Left lung (tissue), 4 donors: ENCODE measurements at regions not wholly inside any gene's neighbourhood (a gene's known extent, or its start where the extent isn't known, plus 50 kb on each side); places are given as distances from the start of the nearest gene placed in this dataset.

Experiments used
- ATAC-seq: fragments of 200-7000 bp; cut with Tn5 transposase; one replicate; pipeline ENCODE4 v1.9.1; 2020; ENCODE audit warnings: moderate library complexity
- DNase-seq, 4 donors: peaks; one replicate each; pipeline ENCODE4 v3.0.0-alpha.2; 2013 to 2020
- H3K27ac ChIP-seq, 2 donors: fragments of 200-600 bp; sonication (generic) in 1 of 2; one replicate each; pipeline versions ENCODE4 v1.5.0 to v1.8.0; 2020 to 2021
- H3K27me3 ChIP-seq, 2 donors: fragments of 200-600 bp; sonication (generic) in 1 of 2; one replicate each; pipeline versions ENCODE4 v1.5.0 to v1.8.0; 2020 to 2021
- H3K36me3 ChIP-seq, 2 donors: fragments of 200-600 bp; sonication (generic) in 1 of 2; one replicate each; pipeline versions ENCODE4 v1.5.0 to v1.8.0; 2020 to 2021
- H3K4me1 ChIP-seq, 2 donors: fragments of 200-600 bp; one replicate each; pipeline ENCODE4 v1.8.0; 2021
- H3K4me3 ChIP-seq, 2 donors: fragments of 200-600 bp; sonication (generic) in 1 of 2; one replicate each; pipeline versions ENCODE4 v1.5.0 to v1.8.0; 2020 to 2021; ENCODE audit warnings: mild to moderate bottlenecking in 1 of 2
- H3K9me3 ChIP-seq, 2 donors: fragments of 200-600 bp; sonication (generic) in 1 of 2; one replicate each; pipeline versions ENCODE4 v1.5.0 to v1.8.0; 2020 to 2021
- CTCF ChIP-seq, 2 donors: fragments of 200-600 bp; sonication (generic) in 1 of 2; IDR thresholded peaks; one replicate each; pipeline versions ENCODE4 v1.5.0 to v1.8.0; 2021; ENCODE audit warnings: antibody characterized with exemption in 2 of 2
- intact Hi-C, 2 donors: fragments of 100-400 bp; cut with DNase I; formaldehyde crosslinking; loops; one replicate each; pipeline versions ENCODE4 v1.11.2 to v1.14.2; 2022
- donor health status: DM: no; HTN: yes; CAD: no.
- donor health status: DM: no; HTN: no; CAD: no.

- no peak for ATAC-seq
- Histone ChIP-seq H3K36me3 (no peaks in the 10 kb centered on the region), H3K4me1 (no peaks in the 10 kb centered on the region), H3K27me3 (no peaks in the 10 kb centered on the region), H3K9me3 (no peaks in the 10 kb centered on the region), H3K27ac (no peak overlapping the region), H3K4me3 (no peak overlapping the region)
- DNase-seq = no peak
- intact Hi-C loops = no loop called here
- no peak for TF ChIP-seq CTCF (IDR thresholded peaks at IDR 0.05)
These were observed 601.1 kb upstream of the PRKX start for GRCh38 chrX:4314586-4314985.

GRCh38 chrX:4277122-4277521, 563.7 kb upstream of the PRKX start:
- ATAC-seq (no peak), DNase-seq (no peak)
- H3K27me3 ChIP-seq = no peaks in the 10 kb centered on the region
- H3K27ac ChIP-seq = no peak overlapping the region
- no peaks in the 10 kb centered on the region for H3K36me3 ChIP-seq
- no peaks in the 10 kb centered on the region for H3K4me1 ChIP-seq
- no peaks in the 10 kb centered on the region for H3K9me3 ChIP-seq
- intact Hi-C loops = no loop called here
- no peak overlapping the region for H3K4me3 ChIP-seq
- no peak for TF ChIP-seq CTCF (IDR thresholded peaks at IDR 0.05)

- Histone ChIP-seq H3K36me3 (no peaks in the 10 kb centered on the region), H3K4me3 (no peak overlapping the region), H3K4me1 (no peaks in the 10 kb centered on the region), H3K27me3 (no peaks in the 10 kb centered on the region), H3K9me3 (no peaks in the 10 kb centered on the region), H3K27ac (no peak overlapping the region)
- intact Hi-C loops = no loop called here
- TF ChIP-seq CTCF (IDR thresholded peaks at IDR 0.05) = no peak
- DNase-seq = no peak
- ATAC-seq = no peak
These were observed 555.2 kb upstream of the PRKX start for GRCh38 chrX:4268676-4269075.

- Histone ChIP-seq H3K4me3 (no peak overlapping the region), H3K27ac (no peak overlapping the region), H3K9me3 (no peaks in the 10 kb centered on the region), H3K4me1 (no peaks in the 10 kb centered on the region), H3K27me3 (no peaks in the 10 kb centered on the region), H3K36me3 (no peaks in the 10 kb centered on the region)
- ATAC-seq (no peak), DNase-seq (no peak)
- intact Hi-C loops = no loop called here
- TF ChIP-seq CTCF (IDR thresholded peaks at IDR 0.05) = no peak
These were observed 551.6 kb upstream of the PRKX start for GRCh38 chrX:4265036-4265435.

- no peak for TF ChIP-seq CTCF (IDR thresholded peaks at IDR 0.05)
- Histone ChIP-seq H3K27me3 (no peaks in the 10 kb centered on the region), H3K9me3 (no peaks in the 10 kb centered on the region), H3K4me3 (no peak overlapping the region), H3K4me1 (no peaks in the 10 kb centered on the region), H3K27ac (no peak overlapping the region), H3K36me3 (no peaks in the 10 kb centered on the region)
- no peak for DNase-seq
- intact Hi-C loops = no loop called here
- no peak for ATAC-seq
These were observed 549.8 kb upstream of the PRKX start for GRCh38 chrX:4263030-4263803.
